ENCODE measurements at regions not wholly inside any gene's neighbourhood (a gene's known extent, or its start where the extent isn't known, plus 50 kb on each side); places are given as distances from the start of the nearest gene placed in this dataset.

- DNase-seq (ENCODE audit: low read depth) = no peak
Measured at GRCh38 chr5:125503946-125504345, 757.5 kb upstream of the ZNF608 start.

GRCh38 chr5:125505115-125505514 is 758.7 kb upstream of the ZNF608 start:
- DNase-seq (ENCODE audit: low read depth) = no peak

- DNase-seq (ENCODE audit: low read depth) = no peak
Measured at GRCh38 chr5:125506124-125506523, 759.7 kb upstream of the ZNF608 start.

GRCh38 chr5:125508225-125508624 is 761.8 kb upstream of the ZNF608 start:
- DNase-seq (ENCODE audit: low read depth) = no peak

GRCh38 chr5:125510651-125511050 is 764.2 kb upstream of the ZNF608 start:
- DNase-seq (ENCODE audit: low read depth) = peak; percentile 27

GRCh38 chr5:125517973-125518550 is 771.6 kb upstream of the ZNF608 start:
- DNase-seq (ENCODE audit: low read depth) = no peak

GRCh38 chr5:125521289-125521688 is 774.9 kb upstream of the ZNF608 start:
- DNase-seq (ENCODE audit: low read depth) = no peak

GRCh38 chr5:125525356-125525755 is 778.9 kb upstream of the ZNF608 start:
- peak; percentile 18 for DNase-seq (ENCODE audit: low read depth)

- peak; percentile 52 for DNase-seq (ENCODE audit: low read depth)
Measured at GRCh38 chr5:125526966-125527365, 780.5 kb upstream of the ZNF608 start.

GRCh38 chr5:125528881-125529280 is 782.4 kb upstream of the ZNF608 start:
- DNase-seq (ENCODE audit: low read depth) = peak; percentile 32

- no peak for DNase-seq (ENCODE audit: low read depth)
Measured at GRCh38 chr5:125530833-125531615, 784.6 kb upstream of the ZNF608 start.

- no peak for DNase-seq (ENCODE audit: low read depth)
Measured at GRCh38 chr5:125536095-125536494, 789.7 kb upstream of the ZNF608 start.

- DNase-seq (ENCODE audit: low read depth) = no peak
Measured at GRCh38 chr5:125536582-125536981, 790.1 kb upstream of the ZNF608 start.

- DNase-seq (ENCODE audit: low read depth) = no peak
Measured at GRCh38 chr5:125537661-125538060, 791.2 kb upstream of the ZNF608 start.

GRCh38 chr5:125538469-125538868 is 792.0 kb upstream of the ZNF608 start:
- no peak for DNase-seq (ENCODE audit: low read depth)

- no peak for DNase-seq (ENCODE audit: low read depth)
Measured at GRCh38 chr5:125541085-125541484, 794.6 kb upstream of the ZNF608 start.

GRCh38 chr5:125549322-125549911 is 803.0 kb upstream of the ZNF608 start:
- DNase-seq (ENCODE audit: low read depth) = no peak

- DNase-seq (ENCODE audit: low read depth) = no peak
Measured at GRCh38 chr5:125550274-125550673, 803.8 kb upstream of the ZNF608 start.

- peak; percentile 69 for DNase-seq (ENCODE audit: low read depth)
Measured at GRCh38 chr5:125551246-125551645, 804.8 kb upstream of the ZNF608 start.

GRCh38 chr5:125551797-125552196 is 805.4 kb upstream of the ZNF608 start:
- DNase-seq (ENCODE audit: low read depth) = no peak

GRCh38 chr5:125552486-125552885 is 806.0 kb upstream of the ZNF608 start:
- DNase-seq (ENCODE audit: low read depth) = peak; percentile 37

GRCh38 chr5:125554355-125554754 is 807.9 kb upstream of the ZNF608 start:
- DNase-seq (ENCODE audit: low read depth) = no peak

GRCh38 chr5:125555591-125555990 is 809.2 kb upstream of the ZNF608 start:
- DNase-seq (ENCODE audit: low read depth) = no peak

All from amniotic epithelial cell (primary cell).